HG03060 (cell line): ENCODE measurements at regions not wholly inside any gene's neighbourhood (a gene's known extent, or its start where the extent isn't known, plus 50 kb on each side); places are given as distances from the start of the nearest gene placed in this dataset.

ENCODE experiments used
- ATAC-seq: cut with Tn5 transposase; IDR thresholded peaks from one replicate; pipeline ENCODE4 v1.9.1; 2021; ENCODE audit warnings: low read depth, moderate number of reproducible peaks; ENCODE audit not compliant: unreplicated experiment

- ATAC-seq = no peak
Measured at GRCh38 chr6:100152201-100152600, 158.2 kb upstream of the MCHR2 start.

GRCh38 chr6:100144991-100145390 lies 151.0 kb upstream of the MCHR2 start:
- no peak for ATAC-seq

- ATAC-seq = no peak
Measured at GRCh38 chr6:100138346-100139022, 144.5 kb upstream of the MCHR2 start.

- no peak for ATAC-seq
Measured at GRCh38 chr6:100137759-100138158, 143.7 kb upstream of the MCHR2 start.

GRCh38 chr6:100136590-100136989 lies 142.6 kb upstream of the MCHR2 start:
- no peak for ATAC-seq

GRCh38 chr6:100135977-100136376 lies 142.0 kb upstream of the MCHR2 start:
- no peak for ATAC-seq

GRCh38 chr6:100134703-100135102 lies 140.7 kb upstream of the MCHR2 start:
- ATAC-seq = no peak

GRCh38 chr6:100134297-100134696 lies 140.3 kb upstream of the MCHR2 start:
- ATAC-seq = no peak

- no peak for ATAC-seq
Measured at GRCh38 chr6:100132005-100132404, 138.0 kb upstream of the MCHR2 start.

- ATAC-seq = no peak
Measured at GRCh38 chr6:100130630-100131029, 136.6 kb upstream of the MCHR2 start.

GRCh38 chr6:100126790-100127484 lies 132.9 kb upstream of the MCHR2 start:
- ATAC-seq = no peak

- ATAC-seq = no peak
Measured at GRCh38 chr6:100121854-100122609, 128.0 kb upstream of the MCHR2 start.

- ATAC-seq = no peak
Measured at GRCh38 chr6:100119261-100119660, 125.2 kb upstream of the MCHR2 start.

- no peak for ATAC-seq
Measured at GRCh38 chr6:100118301-100118700, 124.3 kb upstream of the MCHR2 start.

GRCh38 chr6:100117680-100118079 lies 123.7 kb upstream of the MCHR2 start:
- ATAC-seq = no peak

GRCh38 chr6:100116411-100117194 lies 122.6 kb upstream of the MCHR2 start:
- ATAC-seq = no peak

- no peak for ATAC-seq
Measured at GRCh38 chr6:100115407-100116101, 121.5 kb upstream of the MCHR2 start.

GRCh38 chr6:100112855-100113508 lies 119.0 kb upstream of the MCHR2 start:
- ATAC-seq = no peak

- no peak for ATAC-seq
Measured at GRCh38 chr6:100105919-100106529, 112.0 kb upstream of the MCHR2 start.
